HCT116 (cell line): ENCODE measurements at regions not wholly inside any gene's neighbourhood (a gene's known extent, or its start where the extent isn't known, plus 50 kb on each side); places are given as distances from the start of the nearest gene placed in this dataset.

Source experiments
- EZH2 ChIP-seq: fragments of 200-600 bp; sonication (generic); IDR thresholded peaks from 2 replicates; pipeline ENCODE4 v1.6.1; 2017; ENCODE audit warnings: antibody characterized with exemption, mixed run types
- EZH2phosphoT487 ChIP-seq: fragments of 200-600 bp; IDR thresholded peaks from 2 replicates; pipeline ENCODE4 v1.6.1; 2018; ENCODE audit warnings: antibody characterized with exemption, borderline replicate concordance
- POLR2A ChIP-seq: IDR thresholded peaks from 2 replicates; pipeline ENCODE4 v1.7.0; 2011; ENCODE audit warnings: borderline replicate concordance; ENCODE audit not compliant: insufficient read depth, insufficient read length; ENCODE audit errors: extremely low read depth
- POLR2AphosphoS5 ChIP-seq: IDR thresholded peaks from 2 replicates; pipeline ENCODE4 v1.6.1; 2011; ENCODE audit warnings: mild to moderate bottlenecking, low read depth, low read length, moderate library complexity
- TF ChIP-seq, protein P1 (sequence below), 3 experiments: fragments of 200-600 bp in 1 of 3; sonication (generic) in 1 of 3; IDR thresholded peaks in 2 of 3; conservative IDR thresholded peaks in 1 of 3; 2 replicates each; pipeline ENCODE4 v1.5.1; 2012 to 2017; ENCODE audit warnings: low read depth in 2 of 3, low read length in 2 of 3, antibody characterized with exemption in 1 of 3, borderline replicate concordance in 1 of 3, control low read depth in 1 of 3, mild to moderate bottlenecking in 1 of 3, mixed read lengths in 1 of 3, mixed run types in 1 of 3, moderate library complexity in 1 of 3; ENCODE audit not compliant: insufficient read depth in 1 of 3
- TF ChIP-seq, protein P2 (sequence below): IDR thresholded peaks from 2 replicates; pipeline ENCODE4 v1.6.1; 2012

DNA sequence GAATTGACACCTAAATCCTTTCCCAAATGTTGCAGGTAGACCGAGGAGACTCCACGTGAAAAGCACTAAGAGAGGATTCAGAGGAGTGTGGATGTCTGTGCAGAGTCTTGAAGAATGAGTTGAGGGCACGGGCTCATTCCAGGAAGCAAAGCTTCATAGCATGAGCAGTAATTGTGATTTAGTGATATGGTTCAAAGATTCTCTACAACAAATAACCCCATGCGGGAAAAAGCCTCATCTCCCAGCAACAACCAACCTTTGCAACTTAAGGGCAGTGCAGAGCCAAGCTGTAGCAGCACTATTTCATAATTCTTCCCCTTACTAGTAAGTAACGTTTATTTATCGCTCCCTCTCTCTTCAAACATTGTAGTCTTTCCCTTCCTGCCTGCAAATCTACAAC lies 87.5 kb upstream of the CLMP start:
- TF ChIP-seq, protein P1, sequence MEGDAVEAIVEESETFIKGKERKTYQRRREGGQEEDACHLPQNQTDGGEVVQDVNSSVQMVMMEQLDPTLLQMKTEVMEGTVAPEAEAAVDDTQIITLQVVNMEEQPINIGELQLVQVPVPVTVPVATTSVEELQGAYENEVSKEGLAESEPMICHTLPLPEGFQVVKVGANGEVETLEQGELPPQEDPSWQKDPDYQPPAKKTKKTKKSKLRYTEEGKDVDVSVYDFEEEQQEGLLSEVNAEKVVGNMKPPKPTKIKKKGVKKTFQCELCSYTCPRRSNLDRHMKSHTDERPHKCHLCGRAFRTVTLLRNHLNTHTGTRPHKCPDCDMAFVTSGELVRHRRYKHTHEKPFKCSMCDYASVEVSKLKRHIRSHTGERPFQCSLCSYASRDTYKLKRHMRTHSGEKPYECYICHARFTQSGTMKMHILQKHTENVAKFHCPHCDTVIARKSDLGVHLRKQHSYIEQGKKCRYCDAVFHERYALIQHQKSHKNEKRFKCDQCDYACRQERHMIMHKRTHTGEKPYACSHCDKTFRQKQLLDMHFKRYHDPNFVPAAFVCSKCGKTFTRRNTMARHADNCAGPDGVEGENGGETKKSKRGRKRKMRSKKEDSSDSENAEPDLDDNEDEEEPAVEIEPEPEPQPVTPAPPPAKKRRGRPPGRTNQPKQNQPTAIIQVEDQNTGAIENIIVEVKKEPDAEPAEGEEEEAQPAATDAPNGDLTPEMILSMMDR (IDR thresholded peaks at IDR 0.05 in 2 of 3, conservative IDR thresholded peaks at IDR 0.05 in 1 of 3; ENCODE audit: borderline replicate concordance in 1 of 3, insufficient read depth in 1 of 3, low read depth in 2 of 3, low read length in 2 of 3), result no peak
- TF ChIP-seq POLR2AphosphoS5, result no peak
- no peak for TF ChIP-seq POLR2A
- TF ChIP-seq, protein P2, sequence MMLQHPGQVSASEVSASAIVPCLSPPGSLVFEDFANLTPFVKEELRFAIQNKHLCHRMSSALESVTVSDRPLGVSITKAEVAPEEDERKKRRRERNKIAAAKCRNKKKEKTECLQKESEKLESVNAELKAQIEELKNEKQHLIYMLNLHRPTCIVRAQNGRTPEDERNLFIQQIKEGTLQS, result no peak
- no peak for TF ChIP-seq EZH2
- TF ChIP-seq EZH2phosphoT487, result no peak
